Duodenal mucosa (tissue), 2 donors: ENCODE measurements at regions not wholly inside any gene's neighbourhood (a gene's known extent, or its start where the extent isn't known, plus 50 kb on each side); places are given as distances from the start of the nearest gene placed in this dataset.
"Not testable (repeated sequence)": the region's sequence is repeated elsewhere in the genome, so short reads cannot be mapped to it uniquely, and the experiment has no call there.

Experiments
- H3K27ac ChIP-seq: one replicate; pipeline ENCODE4 v1.7.0; 2013; ENCODE audit warnings: low read depth, low read length
- H3K27me3 ChIP-seq, 2 donors: one replicate each; pipeline ENCODE4 v1.7.0; 2013; ENCODE audit warnings: low read length in 2 of 2, control low read depth in 1 of 2; ENCODE audit not compliant: insufficient read depth in 2 of 2, control insufficient read depth in 1 of 2
- H3K36me3 ChIP-seq, 2 donors: one replicate each; pipeline ENCODE4 v1.7.0; 2013; ENCODE audit warnings: low read length in 2 of 2, control low read depth in 1 of 2; ENCODE audit not compliant: insufficient read depth in 2 of 2, control insufficient read depth in 1 of 2
- H3K4me1 ChIP-seq, 2 donors: one replicate each; pipeline ENCODE4 v1.7.0; 2013; ENCODE audit warnings: low read length in 2 of 2, control low read depth in 1 of 2; ENCODE audit not compliant: insufficient read depth in 2 of 2, control insufficient read depth in 1 of 2
- H3K4me3 ChIP-seq, 2 donors: one replicate each; pipeline ENCODE4 v1.7.0; 2013; ENCODE audit warnings: low read length in 2 of 2, low read depth in 1 of 2
- H3K9ac ChIP-seq, 2 donors: one replicate each; pipeline ENCODE4 v1.7.0; 2013; ENCODE audit warnings: low read length in 2 of 2, low read depth in 1 of 2
- H3K9me3 ChIP-seq, 2 donors: one replicate each; pipeline ENCODE4 v1.7.0; 2013; ENCODE audit warnings: low read length in 2 of 2, control low read depth in 1 of 2; ENCODE audit not compliant: control insufficient read depth in 1 of 2

- Histone ChIP-seq H3K27me3 (no peaks in the 10 kb centered on the region), H3K27ac (no peak overlapping the region), H3K4me1 (no peaks in the 10 kb centered on the region), H3K9ac (no peak overlapping the region), H3K4me3 (no peak overlapping the region), H3K9me3 (peaks cover 0 to 2% of the 10 kb centered on the region in 2 donors), H3K36me3 (no peaks in the 10 kb centered on the region)
These were observed 952.7 kb downstream of the TDRD15 start for GRCh38 chr2:22076454-22076853.

GRCh38 chr2:22078701-22079100 is 954.9 kb downstream of the TDRD15 start:
- Histone ChIP-seq H3K36me3 (no peaks in the 10 kb centered on the region), H3K9ac (no peak overlapping the region), H3K4me1 (no peaks in the 10 kb centered on the region), H3K27ac (no peak overlapping the region), H3K9me3 (peaks cover 0 to 2% of the 10 kb centered on the region in 2 donors), H3K4me3 (no peak overlapping the region), H3K27me3 (no peaks in the 10 kb centered on the region)

- Histone ChIP-seq H3K36me3 (no peaks in the 10 kb centered on the region), H3K4me1 (no peaks in the 10 kb centered on the region), H3K9me3 (peaks cover 0 to 2% of the 10 kb centered on the region in 2 donors), H3K4me3 (no peak overlapping the region), H3K27me3 (no peaks in the 10 kb centered on the region), H3K9ac (no peak overlapping the region), H3K27ac (no peak overlapping the region)
These were observed 955.8 kb downstream of the TDRD15 start for GRCh38 chr2:22079583-22079982.

- no peaks in the 10 kb centered on the region for H3K9me3 ChIP-seq
- no peaks in the 10 kb centered on the region for H3K27me3 ChIP-seq
- H3K9ac ChIP-seq = no peak overlapping the region
- H3K4me1 ChIP-seq = no peaks in the 10 kb centered on the region
- H3K4me3 ChIP-seq = no peak overlapping the region
- no peak overlapping the region for H3K27ac ChIP-seq
- H3K36me3 ChIP-seq = no peaks in the 10 kb centered on the region
These were observed 963.0 kb downstream of the TDRD15 start for GRCh38 chr2:22086726-22087125.

GRCh38 chr2:22103617-22104016 is 979.8 kb downstream of the TDRD15 start:
- H3K27ac ChIP-seq, H3K4me1 ChIP-seq, H3K27me3 ChIP-seq, H3K4me3 ChIP-seq, H3K9me3 ChIP-seq, H3K36me3 ChIP-seq, H3K9ac ChIP-seq: not testable (repeated sequence)

- peaks cover 4 to 6% of the 10 kb centered on the region in 2 donors for H3K9me3 ChIP-seq
- H3K9ac ChIP-seq = no peak overlapping the region
- H3K27me3 ChIP-seq = no peaks in the 10 kb centered on the region
- no peaks in the 10 kb centered on the region for H3K36me3 ChIP-seq
- H3K4me1 ChIP-seq = no peaks in the 10 kb centered on the region
- H3K4me3 ChIP-seq = no peak overlapping the region
- no peak overlapping the region for H3K27ac ChIP-seq
These were observed 986.5 kb downstream of the TDRD15 start for GRCh38 chr2:22110244-22110651.

GRCh38 chr2:22124003-22124402 is 1000.2 kb downstream of the TDRD15 start:
- H3K4me3 ChIP-seq = no peak overlapping the region
- H3K9ac ChIP-seq = no peak overlapping the region
- H3K27ac ChIP-seq = no peak overlapping the region
- H3K4me1 ChIP-seq = no peaks in the 10 kb centered on the region
- no peaks in the 10 kb centered on the region for H3K27me3 ChIP-seq
- H3K9me3 ChIP-seq = peaks cover 3 to 15% of the 10 kb centered on the region in 2 donors
- H3K36me3 ChIP-seq = no peaks in the 10 kb centered on the region

- Histone ChIP-seq H3K9ac (no peak overlapping the region), H3K27me3 (no peaks in the 10 kb centered on the region), H3K4me3 (no peak overlapping the region), H3K27ac (no peak overlapping the region), H3K4me1 (no peaks in the 10 kb centered on the region), H3K9me3 (peaks cover 3 to 15% of the 10 kb centered on the region in 2 donors), H3K36me3 (no peaks in the 10 kb centered on the region)
These were observed 1002.3 kb downstream of the TDRD15 start for GRCh38 chr2:22126106-22126505.

- Histone ChIP-seq H3K9ac (no peak overlapping the region), H3K36me3 (no peaks in the 10 kb centered on the region), H3K4me1 (no peaks in the 10 kb centered on the region)
These were observed 1003.2 kb downstream of the TDRD15 start for GRCh38 chr2:22126978-22127377.

GRCh38 chr2:22134421-22134820 is 1010.7 kb downstream of the TDRD15 start:
- H3K36me3 ChIP-seq = no peaks in the 10 kb centered on the region
- H3K4me1 ChIP-seq = no peaks in the 10 kb centered on the region
- H3K27me3 ChIP-seq = no peaks in the 10 kb centered on the region
- H3K9me3 ChIP-seq = no peaks in the 10 kb centered on the region
- no peak overlapping the region for H3K27ac ChIP-seq
- H3K4me3 ChIP-seq = no peak overlapping the region
- H3K9ac ChIP-seq = no peak overlapping the region

More at GRCh38 chr2:22126978-22127377, 1003.2 kb downstream of the TDRD15 start:
- no peaks in the 10 kb centered on the region for H3K27me3 ChIP-seq
- no peak overlapping the region for H3K27ac ChIP-seq
- H3K9me3 ChIP-seq = peaks cover 3 to 15% of the 10 kb centered on the region in 2 donors
- no peak overlapping the region for H3K4me3 ChIP-seq

GRCh38 chr2:22136446-22136845 is 1012.7 kb downstream of the TDRD15 start:
- Histone ChIP-seq H3K27ac (no peak overlapping the region), H3K4me3 (no peak overlapping the region), H3K36me3 (no peaks in the 10 kb centered on the region), H3K4me1 (no peaks in the 10 kb centered on the region), H3K9me3 (no peaks in the 10 kb centered on the region), H3K9ac (no peak overlapping the region), H3K27me3 (no peaks in the 10 kb centered on the region)
